ENCODE measurements at regions not wholly inside any gene's neighbourhood (a gene's known extent, or its start where the extent isn't known, plus 50 kb on each side); places are given as distances from the start of the nearest gene placed in this dataset.

- Histone ChIP-seq H2AFZ (ENCODE audit: low read depth, low read length) (no peak overlapping the region), H3K27me3 (ENCODE audit: insufficient read depth, low read depth, low read length) (no peaks in the 10 kb centered on the region), H3K79me2 (replicated peaks; ENCODE audit: insufficient read depth, low read length) (no peaks in the 10 kb centered on the region), H3K36me3 (ENCODE audit: insufficient read depth, low read length) (no peaks in the 10 kb centered on the region), H3F3A (ENCODE audit: insufficient read depth, low read length, poor library complexity, severe bottlenecking) (no peaks in the 10 kb centered on the region), H3K9me2 (ENCODE audit: insufficient read depth, low read length) (no peaks in the 10 kb centered on the region), H3K4me3 (ENCODE audit: low read length) (no peak overlapping the region), H4K20me1 (ENCODE audit: insufficient read depth) (no peaks in the 10 kb centered on the region), H3K4me2 (ENCODE audit: low read length) (no peak overlapping the region), H3K9me3 (ENCODE audit: low read length) (no peaks in the 10 kb centered on the region), H3K27ac (ENCODE audit: low read length) (no peak overlapping the region), H3K9ac (ENCODE audit: low read length) (no peak overlapping the region)
- no peak for TF ChIP-seq POLR2AphosphoS5 (IDR thresholded peaks at IDR 0.05)
- TF ChIP-seq SMC3 (conservative IDR thresholded peaks at IDR 0.05; ENCODE audit: poor library complexity), result no peak
- TF ChIP-seq EZH2 (IDR thresholded peaks at IDR 0.05; ENCODE audit: borderline replicate concordance, insufficient read depth, low read length, poor library complexity, severe bottlenecking), result no peak
- TF ChIP-seq REST (IDR thresholded peaks at IDR 0.05; ENCODE audit: borderline replicate concordance), result no peak
- no peak for TF ChIP-seq RAD21 (conservative IDR thresholded peaks at IDR 0.05)
- no peak for TF ChIP-seq TAF1 (IDR thresholded peaks at IDR 0.05; ENCODE audit: low read depth)
- TF ChIP-seq CTCF (IDR thresholded peaks at IDR 0.05; ENCODE audit: poor library complexity, severe bottlenecking), result no peak
- no peak for TF ChIP-seq EP300 (conservative IDR thresholded peaks at IDR 0.05; ENCODE audit: poor library complexity, severe bottlenecking)
- TF ChIP-seq MXI1 (conservative IDR thresholded peaks at IDR 0.05; ENCODE audit: poor library complexity, severe bottlenecking), result no peak
Measured at GRCh38 chr3:103371411-103371810, 936.6 kb downstream of the ZPLD1 start.

DNA sequence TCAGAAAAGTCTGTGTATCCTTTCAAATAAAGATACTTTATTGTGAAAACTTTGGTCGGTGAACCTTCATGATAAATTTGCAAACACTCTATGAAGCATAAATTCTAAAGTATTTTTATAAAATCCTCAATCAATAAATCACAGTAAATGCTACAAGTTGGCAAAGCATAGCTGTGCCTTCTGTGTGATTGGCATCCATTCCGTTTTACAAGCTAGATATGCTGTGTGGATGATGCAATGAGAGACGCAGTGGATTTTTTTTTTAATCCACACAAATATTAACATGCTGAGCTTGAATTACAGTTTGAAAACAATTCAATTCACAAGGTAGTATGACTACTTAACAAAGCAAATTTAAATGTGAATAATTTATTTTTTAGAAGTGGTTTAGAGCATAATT lies 937.2 kb downstream of the ZPLD1 start:
- Histone ChIP-seq H3K27me3 (ENCODE audit: insufficient read depth, low read depth, low read length) (no peaks in the 10 kb centered on the region), H3K27ac (ENCODE audit: low read length) (no peak overlapping the region), H3F3A (ENCODE audit: insufficient read depth, low read length, poor library complexity, severe bottlenecking) (no peaks in the 10 kb centered on the region), H4K20me1 (ENCODE audit: insufficient read depth) (no peaks in the 10 kb centered on the region), H3K9me2 (ENCODE audit: insufficient read depth, low read length) (no peaks in the 10 kb centered on the region), H3K36me3 (ENCODE audit: insufficient read depth, low read length) (no peaks in the 10 kb centered on the region), H3K4me3 (ENCODE audit: low read length) (no peak overlapping the region), H3K9me3 (ENCODE audit: low read length) (no peaks in the 10 kb centered on the region), H2AFZ (ENCODE audit: low read depth, low read length) (no peak overlapping the region), H3K4me2 (ENCODE audit: low read length) (peak overlapping the region; percentile 3), H3K9ac (ENCODE audit: low read length) (no peak overlapping the region), H3K79me2 (replicated peaks; ENCODE audit: insufficient read depth, low read length) (no peaks in the 10 kb centered on the region)
- TF ChIP-seq SMC3 (conservative IDR thresholded peaks at IDR 0.05; ENCODE audit: poor library complexity), result no peak
- no peak for TF ChIP-seq MXI1 (conservative IDR thresholded peaks at IDR 0.05; ENCODE audit: poor library complexity, severe bottlenecking)
- TF ChIP-seq TAF1 (IDR thresholded peaks at IDR 0.05; ENCODE audit: low read depth), result no peak
- TF ChIP-seq EP300 (conservative IDR thresholded peaks at IDR 0.05; ENCODE audit: poor library complexity, severe bottlenecking), result no peak
- TF ChIP-seq CTCF (IDR thresholded peaks at IDR 0.05; ENCODE audit: poor library complexity, severe bottlenecking), result no peak
